Muscle layer of duodenum (tissue), 2 donors: ENCODE measurements at regions not wholly inside any gene's neighbourhood (a gene's known extent, or its start where the extent isn't known, plus 50 kb on each side); places are given as distances from the start of the nearest gene placed in this dataset.

Experiments used
- H3K27ac ChIP-seq: one replicate; pipeline ENCODE4 v1.7.0; 2013; ENCODE audit warnings: mild to moderate bottlenecking, low read length
- H3K27me3 ChIP-seq: one replicate; pipeline ENCODE4 v1.7.0; 2013; ENCODE audit warnings: low read depth, mild to moderate bottlenecking, control low read depth, low read length
- H3K36me3 ChIP-seq, 2 donors: one replicate each; pipeline ENCODE4 v1.7.0; 2013; ENCODE audit warnings: low read length in 2 of 2, control low read depth in 1 of 2, mild to moderate bottlenecking in 1 of 2; ENCODE audit not compliant: insufficient read depth in 2 of 2, control insufficient read depth in 1 of 2
- H3K4me1 ChIP-seq, 2 donors: one replicate each; pipeline ENCODE4 v1.7.0; 2013; ENCODE audit warnings: low read length in 2 of 2, mild to moderate bottlenecking in 2 of 2, control low read depth in 1 of 2, moderate library complexity in 1 of 2; ENCODE audit not compliant: insufficient read depth in 2 of 2, control insufficient read depth in 1 of 2
- H3K4me3 ChIP-seq, 2 donors: one replicate each; pipeline ENCODE4 v1.7.0; 2013; ENCODE audit warnings: low read length in 2 of 2, low read depth in 1 of 2, mild to moderate bottlenecking in 1 of 2
- H3K9me3 ChIP-seq, 2 donors: one replicate each; pipeline ENCODE4 v1.7.0; 2013; ENCODE audit warnings: low read length in 2 of 2, control low read depth in 1 of 2, mild to moderate bottlenecking in 1 of 2; ENCODE audit not compliant: control insufficient read depth in 1 of 2
- donor health status: healthy.

DNA sequence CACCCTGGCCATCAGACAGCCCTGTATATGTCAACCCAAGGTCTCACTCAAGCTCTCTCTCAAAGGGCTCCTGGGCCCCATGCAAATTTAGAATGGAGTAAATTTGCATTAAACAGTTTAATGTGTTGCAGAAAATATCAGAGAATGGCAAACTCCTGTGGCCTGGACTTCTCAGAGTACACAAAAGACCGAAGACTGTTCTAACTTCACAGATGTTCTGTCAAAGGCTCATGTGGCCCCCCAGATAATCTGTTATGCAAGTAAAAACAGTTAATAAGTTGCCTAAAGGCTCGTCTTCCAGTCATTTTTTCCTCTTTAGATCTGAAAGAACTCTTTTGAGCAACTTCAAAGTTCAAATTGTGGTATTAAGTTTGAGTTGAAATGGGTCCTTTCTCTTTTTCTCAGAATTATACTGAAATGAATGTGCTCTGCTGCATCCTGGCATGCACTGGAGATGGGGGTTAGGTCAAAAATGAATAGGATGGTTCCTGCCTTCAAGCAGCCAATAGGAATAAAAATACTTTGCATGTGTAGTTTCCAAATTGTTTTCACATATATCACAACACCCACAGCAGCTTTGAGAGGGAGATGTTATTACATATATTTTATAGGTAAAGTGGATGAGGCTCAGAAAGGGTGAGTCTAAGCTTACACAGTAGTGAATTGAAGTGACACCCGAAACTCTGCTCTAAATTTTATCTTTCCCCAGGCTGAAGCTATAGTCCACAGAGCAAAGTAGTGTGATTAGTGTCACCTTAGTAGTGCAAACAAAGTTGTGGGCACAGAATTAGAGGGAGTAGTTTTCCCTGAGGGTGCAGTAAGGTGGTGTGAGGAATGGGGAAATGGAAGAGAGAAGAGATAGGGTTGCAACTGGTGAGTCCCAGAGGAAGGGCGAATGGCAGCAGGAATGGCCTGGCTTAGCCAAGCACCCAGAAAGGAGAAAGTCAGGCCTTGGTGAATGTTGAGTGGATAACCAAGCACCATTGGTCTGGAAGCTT, 205.0 kb upstream of the RFC3 start:
- no peak overlapping the region for H3K4me3 ChIP-seq
- H3K4me1 ChIP-seq, result peaks cover 0 to 48% of the 10 kb centered on the region in 2 donors
- no peak overlapping the region for H3K27ac ChIP-seq
- no peaks in the 10 kb centered on the region for H3K27me3 ChIP-seq
- H3K9me3 ChIP-seq, result no peaks in the 10 kb centered on the region
- H3K36me3 ChIP-seq, result no peaks in the 10 kb centered on the region

DNA sequence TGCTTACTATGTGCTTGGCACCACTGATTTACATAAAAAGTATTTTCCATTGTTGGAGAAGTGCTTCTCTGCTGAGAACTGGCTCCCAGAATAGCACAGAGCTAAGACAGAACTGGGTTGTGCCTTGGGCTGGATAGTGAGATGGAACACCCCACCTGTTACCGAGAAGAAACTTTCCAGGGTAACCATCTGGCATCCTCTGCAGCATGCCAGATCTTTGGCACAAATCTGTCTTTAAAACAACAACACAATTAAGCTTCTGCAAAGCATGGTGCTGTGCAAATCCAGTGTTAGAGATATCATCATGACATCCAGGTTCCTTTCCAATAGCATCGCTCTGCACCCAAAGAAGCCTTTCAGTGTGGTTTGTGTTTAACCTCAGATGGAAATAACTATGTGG, 202.5 kb upstream of the RFC3 start:
- no peak overlapping the region for H3K27ac ChIP-seq
- no peaks in the 10 kb centered on the region for H3K27me3 ChIP-seq
- H3K9me3 ChIP-seq, result no peaks in the 10 kb centered on the region

DNA sequence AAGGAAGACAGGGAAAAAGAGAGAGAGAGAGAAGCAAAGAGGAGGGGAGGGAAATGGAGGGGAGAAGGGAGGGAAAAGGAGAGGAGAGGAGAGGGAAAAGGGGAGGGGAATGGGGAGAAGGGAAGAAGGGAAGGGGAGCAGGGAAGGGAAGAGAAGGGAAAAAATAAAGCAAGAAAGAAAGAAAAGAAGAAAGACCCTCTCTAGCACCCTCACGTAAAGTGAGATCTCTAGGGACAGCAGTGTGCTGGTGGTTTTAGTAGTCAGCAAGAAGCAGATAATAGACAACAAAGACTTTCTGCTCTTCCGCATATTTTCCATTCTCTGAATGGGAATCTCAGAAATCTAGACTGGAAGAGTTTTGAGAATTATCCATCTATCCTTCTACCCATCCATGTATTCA, 201.8 kb upstream of the RFC3 start:
- no peaks in the 10 kb centered on the region for H3K9me3 ChIP-seq
- H3K36me3 ChIP-seq, result no peaks in the 10 kb centered on the region
- no peak overlapping the region for H3K27ac ChIP-seq
- no peak overlapping the region for H3K4me3 ChIP-seq
- H3K4me1 ChIP-seq, result peaks cover 0 to 45% of the 10 kb centered on the region in 2 donors
- no peaks in the 10 kb centered on the region for H3K27me3 ChIP-seq

More for the DNA sequence above, 202.5 kb upstream of the RFC3 start:
- Histone ChIP-seq H3K36me3 (no peaks in the 10 kb centered on the region), H3K4me3 (no peak overlapping the region), H3K4me1 (peaks cover 0 to 48% of the 10 kb centered on the region in 2 donors)

DNA sequence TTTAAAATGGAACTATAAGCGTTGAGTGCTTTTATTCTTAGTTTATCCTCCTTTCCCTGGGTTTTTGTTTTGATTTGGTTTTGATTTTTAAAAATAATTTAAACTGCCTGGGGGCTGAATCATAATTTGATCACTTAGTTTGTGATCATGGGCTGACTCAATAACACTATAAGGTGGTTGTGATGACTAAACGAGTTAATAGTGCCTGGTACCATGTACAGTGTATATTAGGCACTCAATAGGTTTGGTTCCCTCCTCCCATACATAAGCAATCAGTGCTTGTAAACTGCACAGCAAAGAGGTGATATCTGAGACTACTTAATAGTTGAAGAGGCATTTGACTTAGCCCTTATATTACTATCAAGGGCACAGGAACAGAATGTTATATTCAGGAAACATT, 200.9 kb upstream of the RFC3 start:
- H3K36me3 ChIP-seq, result no peaks in the 10 kb centered on the region
- no peak overlapping the region for H3K27ac ChIP-seq
- H3K4me3 ChIP-seq, result no peak overlapping the region
- no peaks in the 10 kb centered on the region for H3K9me3 ChIP-seq
- H3K27me3 ChIP-seq, result no peaks in the 10 kb centered on the region
- peaks cover 0 to 37% of the 10 kb centered on the region in 2 donors for H3K4me1 ChIP-seq

DNA sequence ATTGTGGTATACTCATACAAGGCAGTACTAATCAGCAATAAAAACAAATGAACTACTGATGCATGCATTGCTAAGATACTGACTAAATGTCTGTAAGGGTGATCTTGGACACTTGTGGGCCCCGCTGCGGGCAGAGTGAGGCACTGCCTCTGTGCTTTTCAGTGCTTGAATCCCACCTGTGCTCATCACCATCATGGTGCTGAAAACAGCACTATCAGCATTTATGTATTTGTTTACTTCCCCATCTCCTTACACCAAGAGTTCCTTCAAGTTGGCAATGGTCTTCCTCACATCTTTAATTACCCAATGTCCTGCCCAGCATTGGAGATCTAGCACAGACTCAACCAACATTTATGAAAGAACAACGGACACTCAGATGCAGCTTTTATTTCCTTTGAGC, 193.7 kb upstream of the RFC3 start:
- Histone ChIP-seq H3K9me3 (no peaks in the 10 kb centered on the region), H3K27ac (no peak overlapping the region), H3K4me3 (no peak overlapping the region), H3K4me1 (no peaks in the 10 kb centered on the region), H3K36me3 (no peaks in the 10 kb centered on the region), H3K27me3 (no peaks in the 10 kb centered on the region)

DNA sequence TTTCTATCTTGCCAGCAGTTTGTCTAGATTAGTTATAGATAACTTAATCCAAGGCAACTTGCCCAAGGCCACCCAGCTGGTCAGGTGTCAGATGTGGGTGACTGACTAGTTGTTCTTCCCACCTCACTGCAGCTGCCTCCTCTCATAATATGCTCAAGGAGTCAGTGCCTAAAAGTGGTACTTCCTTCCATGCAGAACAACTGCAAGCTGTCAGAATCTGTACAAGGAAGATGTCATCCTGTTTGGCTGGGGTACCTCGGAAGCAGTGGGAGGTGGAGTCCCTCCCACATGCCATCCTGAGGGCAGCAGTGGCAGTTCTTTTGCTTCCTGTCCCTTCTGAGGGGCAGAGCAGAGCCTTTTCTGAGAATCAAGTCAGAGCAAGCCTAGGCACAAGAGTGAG, 193.2 kb upstream of the RFC3 start:
- Histone ChIP-seq H3K27ac (no peak overlapping the region), H3K36me3 (no peaks in the 10 kb centered on the region), H3K9me3 (no peaks in the 10 kb centered on the region), H3K27me3 (no peaks in the 10 kb centered on the region), H3K4me1 (no peaks in the 10 kb centered on the region), H3K4me3 (no peak overlapping the region)

DNA sequence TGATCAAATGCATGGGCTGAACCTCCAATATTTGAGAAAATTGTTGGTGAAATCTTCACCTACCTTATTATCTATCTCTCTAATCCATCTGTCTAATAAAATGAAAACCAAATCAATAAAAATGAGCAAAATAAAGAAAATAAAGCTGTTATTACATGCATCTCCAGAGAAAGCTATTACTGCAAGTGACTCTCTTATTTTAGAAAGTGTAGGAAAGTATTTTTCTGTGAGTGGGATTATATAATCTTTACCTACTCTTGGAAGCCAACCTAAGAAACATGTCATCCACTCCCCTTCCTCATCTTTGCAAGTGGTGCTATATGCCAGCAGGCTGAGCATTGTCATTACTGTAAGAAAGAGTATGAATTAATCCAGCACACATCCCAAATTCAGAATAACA, 191.5 kb upstream of the RFC3 start:
- Histone ChIP-seq H3K4me3 (no peak overlapping the region), H3K36me3 (no peaks in the 10 kb centered on the region), H3K27ac (no peak overlapping the region), H3K27me3 (no peaks in the 10 kb centered on the region), H3K4me1 (no peaks in the 10 kb centered on the region), H3K9me3 (no peaks in the 10 kb centered on the region)

DNA sequence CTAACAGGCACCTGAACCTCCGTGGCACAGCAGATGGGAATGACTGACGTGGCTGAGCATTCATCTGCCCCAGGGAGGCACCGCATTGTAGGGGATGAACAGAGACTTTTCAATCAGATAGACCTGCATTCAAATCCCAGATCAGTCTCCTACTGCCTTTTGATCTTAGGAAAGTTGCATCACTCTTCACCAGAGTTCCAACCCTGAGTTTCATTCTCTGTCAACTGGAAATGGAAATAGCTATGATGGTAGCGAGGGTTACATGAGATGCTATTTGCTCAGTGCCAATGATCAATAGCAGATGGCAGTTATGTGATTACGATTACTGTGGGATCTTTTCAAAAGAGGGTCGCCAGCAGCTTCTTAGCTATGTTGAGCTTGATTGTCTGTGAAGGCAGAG, 189.3 kb upstream of the RFC3 start:
- no peaks in the 10 kb centered on the region for H3K4me1 ChIP-seq
- H3K9me3 ChIP-seq, result no peaks in the 10 kb centered on the region

DNA sequence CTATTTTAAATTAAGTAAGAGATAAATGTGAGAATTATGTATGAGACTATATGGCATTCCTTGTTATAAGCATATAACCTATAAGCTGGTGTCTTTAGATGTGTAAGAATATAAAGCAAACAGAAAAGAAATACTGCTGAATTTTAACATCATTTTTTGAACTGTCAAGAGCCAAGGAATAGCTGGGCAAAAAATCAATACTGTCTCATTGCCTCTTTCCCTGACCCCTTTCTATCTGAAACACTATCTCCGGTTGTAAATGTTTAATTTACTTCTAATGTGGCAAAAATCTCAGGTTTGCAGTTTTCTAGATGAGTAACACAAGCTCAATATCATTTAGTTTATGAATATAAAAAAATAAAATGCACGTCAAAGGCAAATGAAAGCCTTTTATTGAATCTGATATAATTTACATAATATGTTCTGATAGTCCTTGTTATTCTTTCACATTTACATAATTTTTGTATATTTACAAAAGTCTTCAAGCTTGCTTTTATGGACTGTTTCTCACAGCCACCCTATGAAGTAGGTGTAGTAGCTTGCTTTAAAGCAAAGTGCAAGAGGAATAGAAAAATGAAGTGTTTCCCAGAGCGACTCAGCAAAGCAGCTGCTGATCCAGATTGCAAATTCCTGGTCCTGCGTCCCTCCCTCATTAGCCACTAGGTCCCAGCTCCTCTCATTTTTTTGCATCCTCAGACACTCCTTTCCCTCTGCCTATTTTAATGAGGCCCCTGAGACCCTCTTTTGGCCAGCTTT, 188.2 kb upstream of the RFC3 start:
- Histone ChIP-seq H3K27me3 (no peaks in the 10 kb centered on the region), H3K4me1 (no peaks in the 10 kb centered on the region), H3K36me3 (no peaks in the 10 kb centered on the region), H3K27ac (no peak overlapping the region), H3K9me3 (no peaks in the 10 kb centered on the region), H3K4me3 (no peak overlapping the region)

More for the DNA sequence above, 189.3 kb upstream of the RFC3 start:
- H3K27me3 ChIP-seq, result no peaks in the 10 kb centered on the region
- H3K27ac ChIP-seq, result no peak overlapping the region
- no peak overlapping the region for H3K4me3 ChIP-seq
- no peaks in the 10 kb centered on the region for H3K36me3 ChIP-seq

DNA sequence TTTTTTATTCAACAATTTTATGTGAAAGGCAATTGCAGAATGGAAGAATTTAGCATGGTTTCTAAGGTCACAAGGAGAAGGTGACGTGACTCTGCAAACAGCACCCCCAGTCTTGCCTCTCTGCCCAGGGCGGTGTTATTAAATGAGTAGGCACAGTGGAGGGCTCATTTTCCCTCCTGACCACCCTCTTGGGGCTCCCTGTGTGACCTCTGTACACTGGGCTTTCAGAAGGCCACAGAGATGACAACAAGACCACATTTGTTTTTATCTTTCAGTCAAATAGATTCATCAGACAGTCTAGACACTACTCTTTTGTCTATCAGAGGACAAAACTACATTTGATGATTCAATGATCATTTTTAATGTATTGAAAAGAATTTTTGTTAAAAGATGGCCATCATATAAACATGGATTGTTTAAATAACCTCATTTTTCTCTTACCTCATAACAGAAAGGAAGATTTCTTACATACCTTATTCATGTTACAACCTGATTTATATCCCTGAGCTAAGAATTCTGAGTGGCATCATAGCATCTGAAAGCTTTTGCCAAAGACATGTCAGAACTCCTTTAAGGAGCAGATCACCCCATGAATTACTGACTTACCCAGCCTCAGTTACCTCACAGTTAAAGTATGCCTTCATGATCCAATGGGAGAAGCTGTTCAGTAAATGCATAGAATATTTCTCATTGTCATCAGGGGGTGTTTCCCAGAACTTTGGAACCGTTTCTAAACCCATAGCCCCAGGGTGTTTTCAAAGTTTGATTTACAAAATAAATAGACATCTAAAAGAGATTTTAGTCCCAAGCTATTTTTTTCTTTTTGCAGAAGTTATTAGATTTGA, 184.0 kb upstream of the RFC3 start:
- H3K36me3 ChIP-seq, result no peaks in the 10 kb centered on the region
- no peak overlapping the region for H3K4me3 ChIP-seq
- H3K9me3 ChIP-seq, result no peaks in the 10 kb centered on the region
- peaks cover 3 to 5% of the 10 kb centered on the region in 2 donors for H3K4me1 ChIP-seq
- H3K27me3 ChIP-seq, result no peaks in the 10 kb centered on the region
- no peak overlapping the region for H3K27ac ChIP-seq

DNA sequence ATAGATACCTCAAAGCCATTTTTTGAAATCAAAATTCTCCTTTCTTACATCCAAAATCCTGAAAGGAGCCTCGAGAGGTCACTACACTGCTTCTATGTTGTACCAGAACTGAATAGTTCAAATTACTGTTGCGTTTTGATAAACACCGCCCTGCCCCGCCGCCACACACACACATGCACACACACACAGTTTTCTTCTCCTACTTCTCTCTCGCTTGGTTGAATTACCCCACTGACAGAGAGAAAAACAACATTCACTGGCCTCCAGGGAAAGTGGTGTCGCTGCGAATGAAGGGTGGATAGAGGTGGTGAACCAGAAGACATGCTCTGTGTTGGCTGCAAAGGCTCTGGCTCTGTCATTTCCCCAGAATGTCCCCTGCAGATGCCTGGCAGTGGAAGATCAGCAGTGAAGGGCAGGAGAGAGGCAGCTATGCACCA, 183.4 kb upstream of the RFC3 start:
- Histone ChIP-seq H3K27ac (no peak overlapping the region), H3K9me3 (no peaks in the 10 kb centered on the region), H3K36me3 (no peaks in the 10 kb centered on the region), H3K27me3 (no peaks in the 10 kb centered on the region), H3K4me1 (peaks cover 3 to 10% of the 10 kb centered on the region in 2 donors), H3K4me3 (no peak overlapping the region)
